ENCODE measurements at regions not wholly inside any gene's neighbourhood (a gene's known extent, or its start where the extent isn't known, plus 50 kb on each side); places are given as distances from the start of the nearest gene placed in this dataset.

DNA sequence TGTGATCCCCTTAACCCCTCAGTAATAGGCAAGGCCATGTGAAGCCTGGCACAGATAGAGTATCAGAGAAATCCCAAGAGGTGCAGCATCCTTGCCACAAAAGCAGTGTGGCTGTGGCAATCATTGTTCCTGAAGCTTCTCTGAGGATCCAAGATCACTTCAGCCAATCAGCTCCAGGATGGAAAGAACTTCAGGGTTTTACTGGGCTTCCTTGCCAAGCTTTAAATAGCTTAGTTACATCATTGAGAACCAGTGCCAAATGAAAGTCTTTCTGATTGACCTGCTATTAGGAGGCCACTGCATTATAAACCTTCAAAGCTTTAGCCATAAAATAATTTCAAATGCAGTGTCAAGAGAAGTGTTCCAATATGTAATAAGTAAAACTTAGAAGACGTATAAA lies 430.6 kb downstream of the PIK3R1 start:
- Histone ChIP-seq H2AFZ (ENCODE audit: insufficient read depth, low read depth, low read length, poor library complexity, severe bottlenecking) (no peak overlapping the region), H3K36me3 (replicated peaks in 1 of 2; ENCODE audit: control insufficient read depth in 1 of 2, insufficient read depth in 2 of 2, low read length in 2 of 2) (no peaks in the 10 kb centered on the region), H3K4me3 (replicated peaks in 1 of 3; ENCODE audit: low read depth in 2 of 3, low read length in 3 of 3) (no peak overlapping the region), H3K9ac (ENCODE audit: insufficient read depth, low read length, poor library complexity, severe bottlenecking) (no peak overlapping the region), H3K27ac (ENCODE audit: low read depth in 1 of 2, low read length in 2 of 2) (no peak overlapping the region), H4K20me1 (ENCODE audit: insufficient read depth, low read length) (no peaks in the 10 kb centered on the region), H3K27me3 (ENCODE audit: control insufficient read depth in 2 of 2, insufficient read depth in 2 of 2, low read length in 2 of 2) (no peaks in the 10 kb centered on the region), H3K9me3 (replicated peaks in 1 of 2; ENCODE audit: control insufficient read depth in 1 of 2, insufficient read depth in 1 of 2, low read length in 2 of 2) (no peaks in the 10 kb centered on the region), H3K4me1 (ENCODE audit: control insufficient read depth in 1 of 2, insufficient read depth in 2 of 2, low read length in 2 of 2) (no peaks in the 10 kb centered on the region), H3K79me2 (ENCODE audit: insufficient read depth, low read length) (no peaks in the 10 kb centered on the region), H3K4me2 (replicated peaks; ENCODE audit: extremely low read depth, low read length, poor library complexity, severe bottlenecking) (no peak overlapping the region)
- 100% methylated on average over 1 of the region's 1 CpG for WGBS (ENCODE audit: insufficient coverage)
- intact Hi-C loops (cut with micrococcal nuclease), result no loop called here
- no peak for DNase-seq
- no peak overlapping the region for H3K4me3 Mint-ChIP-seq
- no peak overlapping the region for H3K27ac Mint-ChIP-seq
- no peaks in the 10 kb centered on the region for H3K4me1 Mint-ChIP-seq
- H3K36me3 Mint-ChIP-seq, result no peaks in the 10 kb centered on the region
- peaks cover 0 to 9% (median 2%) of the 10 kb centered on the region in 7 donors for H3K9me3 Mint-ChIP-seq
- TF ChIP-seq, protein P1, sequence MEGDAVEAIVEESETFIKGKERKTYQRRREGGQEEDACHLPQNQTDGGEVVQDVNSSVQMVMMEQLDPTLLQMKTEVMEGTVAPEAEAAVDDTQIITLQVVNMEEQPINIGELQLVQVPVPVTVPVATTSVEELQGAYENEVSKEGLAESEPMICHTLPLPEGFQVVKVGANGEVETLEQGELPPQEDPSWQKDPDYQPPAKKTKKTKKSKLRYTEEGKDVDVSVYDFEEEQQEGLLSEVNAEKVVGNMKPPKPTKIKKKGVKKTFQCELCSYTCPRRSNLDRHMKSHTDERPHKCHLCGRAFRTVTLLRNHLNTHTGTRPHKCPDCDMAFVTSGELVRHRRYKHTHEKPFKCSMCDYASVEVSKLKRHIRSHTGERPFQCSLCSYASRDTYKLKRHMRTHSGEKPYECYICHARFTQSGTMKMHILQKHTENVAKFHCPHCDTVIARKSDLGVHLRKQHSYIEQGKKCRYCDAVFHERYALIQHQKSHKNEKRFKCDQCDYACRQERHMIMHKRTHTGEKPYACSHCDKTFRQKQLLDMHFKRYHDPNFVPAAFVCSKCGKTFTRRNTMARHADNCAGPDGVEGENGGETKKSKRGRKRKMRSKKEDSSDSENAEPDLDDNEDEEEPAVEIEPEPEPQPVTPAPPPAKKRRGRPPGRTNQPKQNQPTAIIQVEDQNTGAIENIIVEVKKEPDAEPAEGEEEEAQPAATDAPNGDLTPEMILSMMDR (IDR thresholded peaks at IDR 0.05), result no peak
- peaks cover 0 to 4% (median 1%) of the 10 kb centered on the region in 3 donors for H3K27me3 Mint-ChIP-seq (ENCODE audit: low read depth in 3 of 3)

DNA sequence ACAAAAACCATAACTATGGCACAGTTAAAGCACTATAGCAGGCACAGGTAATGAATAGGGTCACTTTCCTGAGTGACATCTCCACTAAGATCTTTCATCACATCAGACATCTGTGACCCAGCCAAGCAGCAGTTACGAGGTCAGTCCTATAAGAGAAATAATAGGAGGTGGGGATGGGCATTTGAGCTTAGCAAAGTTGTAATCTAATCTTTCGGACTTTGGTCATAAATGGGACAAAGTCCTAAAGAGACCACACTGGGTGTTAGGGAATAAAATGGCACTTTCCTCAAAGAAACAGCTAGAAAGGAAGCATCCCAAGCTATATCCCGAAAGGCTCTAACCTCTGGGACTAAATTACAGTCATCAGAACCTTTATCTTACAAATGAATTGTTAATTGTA lies 432.2 kb downstream of the PIK3R1 start:
- Histone ChIP-seq H3K27ac (ENCODE audit: low read depth in 1 of 2, low read length in 2 of 2) (no peak overlapping the region), H3K4me1 (ENCODE audit: control insufficient read depth in 1 of 2, insufficient read depth in 2 of 2, low read length in 2 of 2) (no peaks in the 10 kb centered on the region), H3K36me3 (replicated peaks in 1 of 2; ENCODE audit: control insufficient read depth in 1 of 2, insufficient read depth in 2 of 2, low read length in 2 of 2) (no peaks in the 10 kb centered on the region), H3K9ac (ENCODE audit: insufficient read depth, low read length, poor library complexity, severe bottlenecking) (no peak overlapping the region), H4K20me1 (ENCODE audit: insufficient read depth, low read length) (no peaks in the 10 kb centered on the region), H3K79me2 (ENCODE audit: insufficient read depth, low read length) (no peaks in the 10 kb centered on the region), H2AFZ (ENCODE audit: insufficient read depth, low read depth, low read length, poor library complexity, severe bottlenecking) (no peak overlapping the region), H3K4me2 (replicated peaks; ENCODE audit: extremely low read depth, low read length, poor library complexity, severe bottlenecking) (no peak overlapping the region), H3K4me3 (replicated peaks in 1 of 3; ENCODE audit: low read depth in 2 of 3, low read length in 3 of 3) (no peak overlapping the region), H3K9me3 (replicated peaks in 1 of 2; ENCODE audit: control insufficient read depth in 1 of 2, insufficient read depth in 1 of 2, low read length in 2 of 2) (no peaks in the 10 kb centered on the region), H3K27me3 (ENCODE audit: control insufficient read depth in 2 of 2, insufficient read depth in 2 of 2, low read length in 2 of 2) (no peaks in the 10 kb centered on the region)
- Mint-ChIP-seq H3K36me3 (no peaks in the 10 kb centered on the region), H3K9me3 (peaks cover 0 to 9% (median 0%) of the 10 kb centered on the region in 7 donors), H3K27ac (no peak overlapping the region), H3K4me1 (no peaks in the 10 kb centered on the region), H3K4me3 (no peak overlapping the region), H3K27me3 (ENCODE audit: low read depth in 3 of 3) (peaks cover 0 to 4% (median 1%) of the 10 kb centered on the region in 3 donors)
- intact Hi-C loops (cut with micrococcal nuclease), result no loop called here
- WGBS (ENCODE audit: insufficient coverage), result no CpG with 5 or more reads among the region's 3 CpGs
- DNase-seq, result no peak
- TF ChIP-seq, protein P1 (IDR thresholded peaks at IDR 0.05), result no peak

Measured in CD14-positive monocyte (primary cell).